HepG2 (cell line): ENCODE measurements at regions not wholly inside any gene's neighbourhood (a gene's known extent, or its start where the extent isn't known, plus 50 kb on each side); places are given as distances from the start of the nearest gene placed in this dataset.

Source experiments
- ATAC-seq: fragments of 200-7000 bp; cut with Tn5 transposase; 3 replicates; pipeline ENCODE4 v1.9.1; 2020; ENCODE audit warnings: mild to moderate bottlenecking, moderate library complexity
- BruUV-seq: library from RNA; stranded (reverse); fragments of 400-500 nt; replicated peaks from 2 replicates; lab custom pipeline; 2021; lab: Mats Ljungman, UMichigan
- CTCF ChIA-PET: fragments of 300-600 bp; formaldehyde crosslinking; extraction: SDS; loops from one replicate; lab custom pipeline; 2021; ENCODE audit warnings: low total read pairs, inconsistent platforms, low intra/inter-chr PET ratio; lab: Yijun Ruan, JAX
- POLR2A ChIA-PET: fragments of 350-600 bp; sonication (Branson Sonifier 250); formaldehyde crosslinking; loops from one replicate; lab custom pipeline; 2020; ENCODE audit warnings: antibody characterized with exemption, inconsistent platforms; lab: Yijun Ruan, JAX
- DNase-seq: peaks from one replicate; pipeline ENCODE4 v3.0.0-alpha.2; 2015; ENCODE audit warnings: low spot score
- FAIRE-seq: peaks from 3 replicates; lab custom pipeline; 2011; peaks lifted over from hg19 to GRCh38; lab: Jason Lieb, UNC
- H2AFZ ChIP-seq: one replicate; pipeline ENCODE4 v1.6.1; 2011; ENCODE audit warnings: low read length, inconsistent platforms
- H3K27ac ChIP-seq: fragments of 300-600 bp; 3 replicates; pipeline ENCODE4 v1.8.0; 2011; ENCODE audit warnings: mixed run types, mild to moderate bottlenecking, mixed read lengths, low read length, inconsistent platforms; ENCODE audit not compliant: insufficient read depth; ENCODE audit errors: extremely low read length
- H3K27me3 ChIP-seq, 2 experiments: fragments of 200-600 bp in 1 of 2; 2 replicates in 1 of 2; 3 replicates in 1 of 2; pipeline versions ENCODE4 v1.6.0 to v1.8.0; 2011; ENCODE audit warnings: low read length in 2 of 2, mild to moderate bottlenecking in 2 of 2, moderate library complexity in 2 of 2, inconsistent platforms in 1 of 2; ENCODE audit not compliant: insufficient read depth in 2 of 2, control insufficient read depth in 1 of 2
- H3K36me3 ChIP-seq, 2 experiments: fragments of 200-600 bp in 1 of 2; replicated peaks in 1 of 2; 2 replicates in 1 of 2; 3 replicates in 1 of 2; pipeline versions ENCODE4 v1.5.1 to v1.8.0; 2011; ENCODE audit warnings: low read length in 2 of 2, inconsistent platforms in 1 of 2; ENCODE audit not compliant: insufficient read depth in 2 of 2, control insufficient read depth in 1 of 2
- H3K4me1 ChIP-seq: 2 replicates; pipeline ENCODE4 v1.5.1; 2012; ENCODE audit warnings: low read length, inconsistent platforms; ENCODE audit not compliant: insufficient read depth
- H3K4me2 ChIP-seq: 2 replicates; pipeline ENCODE4 v1.6.0; 2011; ENCODE audit warnings: low read depth, low read length, inconsistent platforms
- H3K4me3 ChIP-seq, 3 experiments: fragments of 200-600 bp in 1 of 3; sonication (generic), shearing (Covaris generic) in 1 of 3; replicated peaks in 1 of 3; 2 replicates each; pipeline ENCODE4 v1.5.1; 2011 to 2016; ENCODE audit warnings: low read length in 3 of 3, inconsistent platforms in 2 of 3, low read depth in 2 of 3, mild to moderate bottlenecking in 2 of 3, control low read depth in 1 of 3, mixed read lengths in 1 of 3; ENCODE audit not compliant: insufficient read depth in 1 of 3
- H3K79me2 ChIP-seq: one replicate; pipeline ENCODE4 v1.6.1; 2011; ENCODE audit warnings: low read length, inconsistent platforms; ENCODE audit not compliant: insufficient read depth
- H3K9ac ChIP-seq: 2 replicates; pipeline ENCODE4 v1.6.0; 2011; ENCODE audit warnings: mild to moderate bottlenecking, low read depth, low read length, inconsistent platforms; ENCODE audit not compliant: insufficient read depth
- H3K9me3 ChIP-seq: 2 replicates; pipeline ENCODE4 v1.5.1; 2012; ENCODE audit warnings: mild to moderate bottlenecking, low read length
- H4K20me1 ChIP-seq: 2 replicates; pipeline ENCODE4 v1.6.0; 2011; ENCODE audit warnings: inconsistent platforms, mild to moderate bottlenecking, low read length, moderate library complexity; ENCODE audit not compliant: insufficient read depth
- ADNP ChIP-seq: sonication (generic); formaldehyde crosslinking; IDR thresholded peaks from 2 replicates; pipeline ENCODE4 v1.4.0; 2020; ENCODE audit warnings: missing genetic modification reagents
- IRF2 ChIP-seq: IDR thresholded peaks from 2 replicates; pipeline ENCODE4 v1.6.1; 2018; ENCODE audit warnings: missing genetic modification reagents, missing compliant biosample characterization
- SMAD3 ChIP-seq: sonication (generic); formaldehyde crosslinking; IDR thresholded peaks from 2 replicates; pipeline ENCODE4 v1.4.0; 2020; ENCODE audit warnings: missing genetic modification reagents
- SOX13 ChIP-seq, 3 experiments: fragments of 450-650 bp in 1 of 3; sonication (generic) in 1 of 3; formaldehyde crosslinking in 1 of 3; IDR thresholded peaks in 2 of 3; conservative IDR thresholded peaks in 1 of 3; 2 replicates each; pipeline versions ENCODE4 v1.5.0 to v1.6.1; 2016 to 2020; ENCODE audit warnings: antibody characterized with exemption in 1 of 3, mild to moderate bottlenecking in 1 of 3, missing compliant biosample characterization in 1 of 3, missing genetic modification reagents in 1 of 3, moderate library complexity in 1 of 3
- ZFP90 ChIP-seq: sonication (generic); formaldehyde crosslinking; IDR thresholded peaks from 2 replicates; pipeline ENCODE4 v1.8.0; 2022; ENCODE audit warnings: missing genetic modification reagents, mild to moderate bottlenecking, inconsistent platforms, borderline replicate concordance
- ZNF317 ChIP-seq: sonication (generic); formaldehyde crosslinking; IDR thresholded peaks from 2 replicates; pipeline ENCODE4 v1.5.0; 2020; ENCODE audit warnings: mild to moderate bottlenecking, missing genetic modification reagents
- ZNF343 ChIP-seq: sonication (generic); formaldehyde crosslinking; IDR thresholded peaks from 2 replicates; pipeline ENCODE4 v1.4.0; 2020; ENCODE audit warnings: mild to moderate bottlenecking, missing genetic modification reagents
- ZNF713 ChIP-seq: sonication (generic); formaldehyde crosslinking; IDR thresholded peaks from 2 replicates; pipeline ENCODE4 v1.4.0; 2020; ENCODE audit warnings: mild to moderate bottlenecking, missing genetic modification reagents
- ZNF724P ChIP-seq: sonication (generic); formaldehyde crosslinking; IDR thresholded peaks from 2 replicates; pipeline ENCODE4 v1.8.0; 2022; ENCODE audit warnings: missing genetic modification reagents, borderline replicate concordance
- ZNF850 ChIP-seq: sonication (generic); formaldehyde crosslinking; conservative IDR thresholded peaks from 2 replicates; pipeline ENCODE4 v1.9.0; 2021; ENCODE audit warnings: mild to moderate bottlenecking, missing genetic modification reagents
- WGBS: methylation state at CpG from one replicate; pipeline ENCODE4 v1.1.6; 2017; ENCODE audit warnings: low lambda C conversion rate; 5-methylcytosine and 5-hydroxymethylcytosine counted together
- in situ Hi-C: cut with HindIII; loops from 2 replicates; pipeline ENCODE4 v1.10.0; 2017; ENCODE audit warnings: low pct_unique_long_range_greater_than_20kb; ENCODE audit not compliant: extremely low pct_ligation_motif_present
- intact Hi-C: fragments of 100-400 bp; cut with micrococcal nuclease; formaldehyde crosslinking; loops from one replicate; pipeline ENCODE4 v1.10.0; 2022; ENCODE audit not compliant: unreplicated experiment
- TF ChIP-seq, protein P1 (sequence below): sonication (generic); formaldehyde crosslinking; IDR thresholded peaks from 2 replicates; pipeline ENCODE4 v1.4.0; 2020; ENCODE audit warnings: missing genetic modification reagents
- TF ChIP-seq, protein P2 (sequence below): sonication (generic); formaldehyde crosslinking; IDR thresholded peaks from 2 replicates; pipeline ENCODE4 v1.4.0; 2020; ENCODE audit warnings: missing genetic modification reagents, low read depth, mild to moderate bottlenecking, borderline replicate concordance
- TF ChIP-seq, protein P3 (sequence below): sonication (generic); formaldehyde crosslinking; IDR thresholded peaks from 2 replicates; pipeline ENCODE4 v1.4.0; 2020; ENCODE audit warnings: missing genetic modification reagents, borderline replicate concordance
- TF ChIP-seq, protein P4 (sequence below): sonication (generic); formaldehyde crosslinking; IDR thresholded peaks from 2 replicates; pipeline ENCODE4 v1.5.0; 2020; ENCODE audit warnings: missing genetic modification reagents

DNA sequence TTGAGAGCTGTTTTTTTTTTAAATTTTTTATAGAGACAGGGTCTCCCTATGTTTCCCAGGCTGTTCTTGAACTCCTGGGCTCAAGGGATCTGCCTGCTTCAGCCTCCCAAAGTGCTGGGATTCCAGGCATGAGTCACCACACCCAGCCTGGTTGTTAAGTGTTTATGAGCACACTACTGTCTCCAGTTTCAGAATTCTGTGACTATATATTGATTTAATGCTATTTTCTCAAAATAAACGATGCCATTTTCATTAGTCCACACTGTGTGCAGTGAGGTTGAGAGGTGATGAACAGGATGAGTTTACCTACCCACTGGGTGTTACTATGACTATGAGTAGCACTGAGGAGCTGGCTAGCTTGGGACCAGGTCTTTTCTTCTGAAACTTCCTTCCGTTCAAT is 110.9 kb upstream of the FAM180A start (continued):
- TF ChIP-seq, protein P1, sequence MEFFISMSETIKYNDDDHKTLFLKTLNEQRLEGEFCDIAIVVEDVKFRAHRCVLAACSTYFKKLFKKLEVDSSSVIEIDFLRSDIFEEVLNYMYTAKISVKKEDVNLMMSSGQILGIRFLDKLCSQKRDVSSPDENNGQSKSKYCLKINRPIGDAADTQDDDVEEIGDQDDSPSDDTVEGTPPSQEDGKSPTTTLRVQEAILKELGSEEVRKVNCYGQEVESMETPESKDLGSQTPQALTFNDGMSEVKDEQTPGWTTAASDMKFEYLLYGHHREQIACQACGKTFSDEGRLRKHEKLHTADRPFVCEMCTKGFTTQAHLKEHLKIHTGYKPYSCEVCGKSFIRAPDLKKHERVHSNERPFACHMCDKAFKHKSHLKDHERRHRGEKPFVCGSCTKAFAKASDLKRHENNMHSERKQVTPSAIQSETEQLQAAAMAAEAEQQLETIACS (CRISPR knock-in tag): no peak
- TF ChIP-seq, protein P2, sequence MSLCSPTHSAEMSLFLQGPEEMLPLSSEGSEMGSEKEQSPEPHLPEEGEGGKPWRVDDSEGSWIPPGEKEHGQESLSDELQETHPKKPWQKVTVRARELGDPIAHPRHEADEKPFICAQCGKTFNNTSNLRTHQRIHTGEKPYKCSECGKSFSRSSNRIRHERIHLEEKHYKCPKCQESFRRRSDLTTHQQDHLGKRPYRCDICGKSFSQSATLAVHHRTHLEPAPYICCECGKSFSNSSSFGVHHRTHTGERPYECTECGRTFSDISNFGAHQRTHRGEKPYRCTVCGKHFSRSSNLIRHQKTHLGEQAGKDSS (CRISPR knock-in tag): no peak

DNA sequence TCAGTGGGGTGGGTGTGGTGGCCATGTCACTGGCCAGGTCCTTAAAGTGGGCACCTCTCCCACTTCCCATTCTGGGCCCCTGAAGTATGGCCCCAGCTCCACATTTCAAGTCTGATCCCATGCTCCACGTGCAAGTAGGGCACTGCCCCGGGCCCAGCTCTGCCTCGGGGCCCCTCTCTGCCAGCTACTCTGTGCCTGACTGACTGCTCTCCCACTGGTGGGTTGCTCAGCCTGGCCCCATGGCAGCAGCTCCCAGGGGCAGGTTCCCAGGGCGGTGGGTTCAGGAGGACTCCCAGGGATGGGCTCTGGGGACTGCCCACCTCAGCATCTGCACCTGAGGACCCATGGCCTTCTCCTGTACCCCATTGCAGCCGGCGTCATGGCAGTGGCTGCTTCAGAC is 110.2 kb upstream of the FAM180A start:
- no peaks in the 10 kb centered on the region for H3K9me3 ChIP-seq
- H3K27me3 ChIP-seq: no peaks in the 10 kb centered on the region
- H3K36me3 ChIP-seq: no peaks in the 10 kb centered on the region
- WGBS: 7% methylated on average over 2 of the region's 6 CpGs
- H4K20me1 ChIP-seq: no peaks in the 10 kb centered on the region
- no TSS peak for BruUV-seq
- no peak overlapping the region for H3K9ac ChIP-seq
- intact Hi-C loops (no loop called here), in situ Hi-C loops (no loop called here)
- ChIA-PET POLR2A (no interaction called here), CTCF (no interaction called here)
- H3K4me1 ChIP-seq: no peaks in the 10 kb centered on the region
- H3K27ac ChIP-seq: no peak overlapping the region
- H3K4me2 ChIP-seq: no peak overlapping the region
- ATAC-seq (no peak), DNase-seq (no peak), FAIRE-seq (no peak)
- H3K79me2 ChIP-seq: no peaks in the 10 kb centered on the region
- H3K4me3 ChIP-seq: no peak overlapping the region
- no peak overlapping the region for H2AFZ ChIP-seq
- TF ChIP-seq ZNF850 (CRISPR knock-in tag) (no peak), SOX13 (IDR thresholded peaks at IDR 0.05) (no peak), SOX13 (CRISPR knock-in tag; conservative IDR thresholded peaks at IDR 0.05 in 1 of 2, IDR thresholded peaks at IDR 0.05 in 1 of 2) (no peak), ZNF317 (CRISPR knock-in tag) (no peak), SMAD3 (CRISPR knock-in tag) (no peak), ZFP90 (CRISPR knock-in tag) (no peak), ZNF713 (CRISPR knock-in tag) (no peak), ZNF724P (CRISPR knock-in tag) (no peak), ZNF343 (CRISPR knock-in tag) (no peak), ADNP (CRISPR knock-in tag) (no peak), IRF2 (CRISPR knock-in tag) (no peak)
- TF ChIP-seq, protein P3, sequence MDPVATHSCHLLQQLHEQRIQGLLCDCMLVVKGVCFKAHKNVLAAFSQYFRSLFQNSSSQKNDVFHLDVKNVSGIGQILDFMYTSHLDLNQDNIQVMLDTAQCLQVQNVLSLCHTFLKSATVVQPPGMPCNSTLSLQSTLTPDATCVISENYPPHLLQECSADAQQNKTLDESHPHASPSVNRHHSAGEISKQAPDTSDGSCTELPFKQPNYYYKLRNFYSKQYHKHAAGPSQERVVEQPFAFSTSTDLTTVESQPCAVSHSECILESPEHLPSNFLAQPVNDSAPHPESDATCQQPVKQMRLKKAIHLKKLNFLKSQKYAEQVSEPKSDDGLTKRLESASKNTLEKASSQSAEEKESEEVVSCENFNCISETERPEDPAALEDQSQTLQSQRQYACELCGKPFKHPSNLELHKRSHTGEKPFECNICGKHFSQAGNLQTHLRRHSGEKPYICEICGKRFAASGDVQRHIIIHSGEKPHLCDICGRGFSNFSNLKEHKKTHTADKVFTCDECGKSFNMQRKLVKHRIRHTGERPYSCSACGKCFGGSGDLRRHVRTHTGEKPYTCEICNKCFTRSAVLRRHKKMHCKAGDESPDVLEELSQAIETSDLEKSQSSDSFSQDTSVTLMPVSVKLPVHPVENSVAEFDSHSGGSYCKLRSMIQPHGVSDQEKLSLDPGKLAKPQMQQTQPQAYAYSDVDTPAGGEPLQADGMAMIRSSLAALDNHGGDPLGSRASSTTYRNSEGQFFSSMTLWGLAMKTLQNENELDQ (CRISPR knock-in tag): no peak
- TF ChIP-seq, protein P1 (CRISPR knock-in tag): no peak
- TF ChIP-seq, protein P4, sequence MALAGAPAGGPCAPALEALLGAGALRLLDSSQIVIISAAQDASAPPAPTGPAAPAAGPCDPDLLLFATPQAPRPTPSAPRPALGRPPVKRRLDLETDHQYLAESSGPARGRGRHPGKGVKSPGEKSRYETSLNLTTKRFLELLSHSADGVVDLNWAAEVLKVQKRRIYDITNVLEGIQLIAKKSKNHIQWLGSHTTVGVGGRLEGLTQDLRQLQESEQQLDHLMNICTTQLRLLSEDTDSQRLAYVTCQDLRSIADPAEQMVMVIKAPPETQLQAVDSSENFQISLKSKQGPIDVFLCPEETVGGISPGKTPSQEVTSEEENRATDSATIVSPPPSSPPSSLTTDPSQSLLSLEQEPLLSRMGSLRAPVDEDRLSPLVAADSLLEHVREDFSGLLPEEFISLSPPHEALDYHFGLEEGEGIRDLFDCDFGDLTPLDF (CRISPR knock-in tag): no peak
